ENCODE measurements at regions not wholly inside any gene's neighbourhood (a gene's known extent, or its start where the extent isn't known, plus 50 kb on each side); places are given as distances from the start of the nearest gene placed in this dataset.
"Not testable (repeated sequence)": the region's sequence is repeated elsewhere in the genome, so short reads cannot be mapped to it uniquely, and the experiment has no call there.

DNA sequence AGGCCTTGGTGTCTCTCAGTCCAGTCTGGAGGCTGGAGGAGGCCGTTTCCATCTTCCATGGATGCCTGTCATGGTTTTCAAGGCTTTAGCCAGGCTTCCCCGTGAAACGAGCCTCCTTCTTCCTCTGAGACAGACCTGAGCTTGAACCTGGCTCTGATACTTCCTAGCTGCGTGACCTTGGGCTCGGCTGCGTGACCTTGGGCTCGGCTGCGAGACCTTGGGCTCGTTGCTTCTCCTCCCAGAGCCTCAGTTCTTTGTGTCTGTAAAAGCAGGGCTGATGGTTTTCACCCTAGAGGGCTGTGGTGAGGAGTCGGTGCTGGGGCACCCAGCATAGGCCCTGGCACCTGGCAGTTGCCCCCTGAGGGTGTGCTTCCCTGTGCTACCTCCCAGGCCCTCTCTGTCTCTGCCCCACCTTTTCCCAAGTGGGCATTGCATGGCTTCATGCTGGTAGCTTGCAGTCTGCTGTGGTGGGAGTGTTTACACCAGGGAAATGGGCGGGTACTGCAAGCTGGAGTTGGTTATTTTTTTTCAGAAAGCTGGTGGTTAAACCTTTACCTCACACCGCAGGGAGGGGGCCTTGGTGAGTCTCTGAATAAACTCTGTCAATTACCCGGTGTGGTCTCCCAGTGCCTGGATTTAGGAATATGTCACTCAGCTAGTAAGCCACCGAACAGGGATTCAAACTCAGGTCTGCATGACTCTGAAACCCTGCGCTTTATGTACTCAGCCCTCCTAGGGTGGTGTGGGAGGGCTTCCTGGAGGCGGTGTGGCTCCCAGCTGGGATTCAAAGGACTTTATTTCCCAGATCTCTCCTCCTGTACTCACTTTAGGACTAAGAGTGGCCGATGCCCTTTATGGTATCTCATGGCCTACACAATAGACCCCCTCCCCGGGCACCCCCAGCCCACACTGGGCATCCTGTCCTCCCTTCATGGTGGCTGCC lies 129.0 kb upstream of the CIBAR2 start:
- DNase-seq (ENCODE audit: low read depth), result no peak

DNA sequence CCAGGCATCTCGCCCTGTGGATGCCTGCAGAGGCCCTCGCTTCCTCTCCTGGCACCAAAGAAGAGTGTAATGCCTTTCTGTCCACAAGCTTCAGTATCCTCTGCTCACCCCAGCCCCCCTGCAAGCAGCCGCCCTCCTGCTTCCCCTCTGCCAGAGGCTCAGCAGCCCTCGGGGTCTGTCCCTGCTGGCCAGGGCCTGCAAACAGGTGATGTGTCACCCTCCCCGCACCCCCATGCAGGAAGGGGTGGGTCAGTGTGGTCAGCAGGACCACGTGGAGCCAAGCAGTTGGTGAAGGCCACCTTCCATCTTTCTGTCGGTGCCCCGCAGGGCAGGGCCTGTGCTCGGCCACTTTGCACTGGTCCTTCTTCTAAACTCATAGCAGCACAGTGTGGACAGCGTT lies 129.9 kb upstream of the CIBAR2 start:
- Histone ChIP-seq H3K9me3 (ENCODE audit: control insufficient read depth, low read length) (no peaks in the 10 kb centered on the region), H3K9ac (ENCODE audit: low read length) (no peak overlapping the region), H3K4me3 (ENCODE audit: low read length) (no peak overlapping the region), H3K27me3 (replicated peaks; ENCODE audit: control insufficient read depth, insufficient read depth, low read length) (no peaks in the 10 kb centered on the region), H3K36me3 (ENCODE audit: control insufficient read depth, insufficient read depth, low read length, severe bottlenecking) (no peaks in the 10 kb centered on the region), H3K4me1 (ENCODE audit: control insufficient read depth, insufficient read depth, low read length) (peaks cover 10% of the 10 kb centered on the region)
- no peak for DNase-seq (ENCODE audit: low read depth)

More for the DNA sequence above, 129.0 kb upstream of the CIBAR2 start:
- Histone ChIP-seq H3K9ac (ENCODE audit: low read length) (no peak overlapping the region), H3K27me3 (replicated peaks; ENCODE audit: control insufficient read depth, insufficient read depth, low read length) (no peaks in the 10 kb centered on the region), H3K36me3 (ENCODE audit: control insufficient read depth, insufficient read depth, low read length, severe bottlenecking) (no peaks in the 10 kb centered on the region), H3K4me3 (ENCODE audit: low read length) (no peak overlapping the region), H3K4me1 (ENCODE audit: control insufficient read depth, insufficient read depth, low read length) (peaks cover 19% of the 10 kb centered on the region), H3K9me3 (ENCODE audit: control insufficient read depth, low read length) (no peaks in the 10 kb centered on the region)

DNA sequence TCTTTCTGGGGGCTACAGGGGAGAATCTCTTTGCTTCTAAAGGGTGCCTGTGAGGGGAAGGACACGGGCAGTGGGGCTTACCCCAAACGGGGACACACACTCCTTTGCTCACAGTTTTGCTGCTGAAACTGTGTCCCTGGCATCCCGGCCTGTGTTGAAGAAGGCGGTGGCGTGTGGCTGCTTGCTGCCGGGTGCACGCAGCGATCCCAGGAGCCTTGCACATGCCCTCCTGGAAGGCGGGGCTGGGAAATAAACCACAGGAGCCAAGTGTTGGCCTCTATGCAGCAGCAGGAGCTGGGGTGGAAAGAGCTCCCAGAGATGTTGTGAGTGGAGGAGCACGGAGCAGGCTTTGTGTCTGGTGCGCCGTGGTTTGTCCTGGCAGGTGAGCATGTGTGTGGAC lies 131.0 kb upstream of the CIBAR2 start:
- H3K9ac ChIP-seq (ENCODE audit: low read length), result no peak overlapping the region
- H3K36me3 ChIP-seq (ENCODE audit: control insufficient read depth, insufficient read depth, low read length, severe bottlenecking), result no peaks in the 10 kb centered on the region
- no peak for DNase-seq (ENCODE audit: low read depth)
- H3K9me3 ChIP-seq (ENCODE audit: control insufficient read depth, low read length), result no peaks in the 10 kb centered on the region
- no peaks in the 10 kb centered on the region for H3K27me3 ChIP-seq (replicated peaks; ENCODE audit: control insufficient read depth, insufficient read depth, low read length)
- no peak overlapping the region for H3K4me3 ChIP-seq (ENCODE audit: low read length)
- peaks cover 3% of the 10 kb centered on the region for H3K4me1 ChIP-seq (ENCODE audit: control insufficient read depth, insufficient read depth, low read length)

DNA sequence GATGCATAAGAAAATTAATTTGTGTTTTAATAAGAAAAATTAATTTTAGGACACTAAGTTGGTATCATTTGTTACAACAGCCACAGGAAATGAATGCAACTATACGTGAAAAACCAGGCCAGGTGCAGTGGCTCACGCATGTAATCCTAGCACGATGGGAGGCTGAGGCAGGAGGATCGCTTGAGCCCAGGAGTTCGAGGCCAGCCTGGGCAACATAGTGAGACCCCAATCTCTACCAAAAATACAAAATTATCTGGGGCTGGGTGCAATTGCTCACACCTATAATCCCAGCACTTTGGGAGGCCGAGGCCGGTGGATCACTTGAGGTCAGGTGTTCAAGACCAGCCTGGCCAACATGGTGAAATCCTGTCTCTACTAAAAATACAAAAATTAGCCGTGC lies 132.2 kb upstream of the CIBAR2 start:
- not testable (repeated sequence) for H3K36me3 ChIP-seq (ENCODE audit: control insufficient read depth, insufficient read depth, low read length, severe bottlenecking); H3K9ac ChIP-seq (ENCODE audit: low read length); H3K4me1 ChIP-seq (ENCODE audit: control insufficient read depth, insufficient read depth, low read length); H3K4me3 ChIP-seq (ENCODE audit: low read length); H3K27me3 ChIP-seq (replicated peaks; ENCODE audit: control insufficient read depth, insufficient read depth, low read length); H3K9me3 ChIP-seq (ENCODE audit: control insufficient read depth, low read length); DNase-seq (ENCODE audit: low read depth)

DNA sequence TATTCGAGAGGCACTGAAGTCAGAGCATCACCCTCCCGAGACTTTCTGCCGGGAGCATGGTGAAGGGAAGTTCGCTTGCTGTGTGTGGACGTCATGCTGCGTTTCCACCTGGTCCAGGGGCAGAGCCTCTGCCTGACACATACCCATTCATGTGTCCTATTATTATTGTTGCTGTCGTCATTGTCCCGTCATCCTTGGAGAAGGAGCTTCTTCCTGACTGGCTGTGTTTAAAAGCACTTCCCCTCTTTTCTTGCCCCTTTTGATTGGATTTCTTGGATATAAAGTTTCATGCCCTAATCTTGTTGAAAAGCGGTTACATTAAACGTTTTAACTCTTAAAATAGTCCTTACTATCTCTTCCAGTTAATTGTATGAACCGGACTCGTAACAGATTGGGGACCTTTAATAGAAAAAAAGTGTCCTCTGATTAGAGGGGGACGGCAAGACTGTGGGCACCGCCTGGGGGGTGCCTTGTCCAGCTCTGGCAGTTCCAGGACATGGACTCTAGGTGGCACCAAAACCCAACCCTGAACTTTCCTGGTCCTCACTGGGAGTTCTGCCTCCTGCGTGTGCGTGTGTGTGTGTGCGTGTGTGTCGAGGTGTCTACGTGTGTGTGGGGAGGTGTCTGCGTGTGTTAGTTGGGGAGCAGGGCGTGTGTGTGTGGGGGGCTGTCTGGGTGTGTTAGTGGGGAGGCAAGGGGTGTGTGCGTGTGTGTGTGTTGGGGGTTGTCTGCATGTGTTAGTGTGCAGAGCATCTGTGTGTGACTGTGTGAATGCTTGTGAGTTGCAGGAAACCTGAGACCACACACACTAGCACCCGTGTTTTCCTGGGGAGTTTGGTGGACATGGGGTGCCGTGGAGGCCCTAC lies 133.3 kb upstream of the CIBAR2 start:
- peak; percentile 85 for DNase-seq (ENCODE audit: low read depth)
- Histone ChIP-seq H3K36me3 (ENCODE audit: control insufficient read depth, insufficient read depth, low read length, severe bottlenecking) (no peaks in the 10 kb centered on the region), H3K4me3 (ENCODE audit: low read length) (no peak overlapping the region), H3K4me1 (ENCODE audit: control insufficient read depth, insufficient read depth, low read length) (no peaks in the 10 kb centered on the region), H3K9ac (ENCODE audit: low read length) (peak overlapping the region; percentile 16), H3K27me3 (replicated peaks; ENCODE audit: control insufficient read depth, insufficient read depth, low read length) (no peaks in the 10 kb centered on the region), H3K9me3 (ENCODE audit: control insufficient read depth, low read length) (no peaks in the 10 kb centered on the region)

DNA sequence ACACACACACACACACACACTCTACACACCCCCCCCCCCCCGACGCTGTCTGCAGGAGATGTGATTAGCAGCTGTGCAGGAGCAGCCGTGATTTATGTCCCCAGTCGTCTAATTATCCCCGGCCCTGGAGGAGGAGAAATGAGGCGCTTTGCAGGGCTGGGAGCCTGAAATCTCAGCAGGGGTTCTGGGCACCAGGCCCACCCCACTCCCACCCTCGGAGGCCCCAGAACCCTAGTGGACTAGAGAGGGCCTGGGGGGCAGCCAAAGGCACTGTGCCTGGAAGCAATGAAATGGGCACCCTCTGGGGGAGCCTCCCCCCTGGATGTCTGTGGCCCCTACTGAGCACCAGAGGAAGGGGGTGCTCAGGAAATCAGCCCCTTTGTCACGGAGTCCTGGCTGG lies 134.2 kb upstream of the CIBAR2 start:
- DNase-seq (ENCODE audit: low read depth), result no peak
- Histone ChIP-seq H3K27me3 (replicated peaks; ENCODE audit: control insufficient read depth, insufficient read depth, low read length) (no peaks in the 10 kb centered on the region), H3K9ac (ENCODE audit: low read length) (no peak overlapping the region), H3K36me3 (ENCODE audit: control insufficient read depth, insufficient read depth, low read length, severe bottlenecking) (no peaks in the 10 kb centered on the region), H3K4me1 (ENCODE audit: control insufficient read depth, insufficient read depth, low read length) (no peaks in the 10 kb centered on the region), H3K4me3 (ENCODE audit: low read length) (no peak overlapping the region), H3K9me3 (ENCODE audit: control insufficient read depth, low read length) (no peaks in the 10 kb centered on the region)

DNA sequence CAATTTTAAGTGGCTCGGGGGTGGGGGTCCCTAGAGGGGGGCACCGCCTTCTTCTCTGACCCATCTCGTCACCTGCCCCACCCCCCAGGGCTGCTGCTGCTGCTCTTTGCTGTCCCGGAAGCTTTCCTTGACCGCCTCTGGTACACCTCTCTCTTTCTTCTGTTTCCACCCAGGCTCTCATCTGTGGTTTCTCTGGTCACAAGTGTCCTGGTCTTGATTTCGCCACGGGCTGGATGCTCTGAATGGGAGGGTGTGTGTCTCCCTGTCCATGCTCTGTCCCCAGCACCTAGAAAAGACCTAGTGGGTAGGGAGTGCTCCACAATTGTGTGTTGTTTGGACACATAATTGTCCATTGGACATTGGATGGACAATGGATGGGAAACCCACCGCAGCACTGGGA lies 134.7 kb upstream of the CIBAR2 start:
- no peaks in the 10 kb centered on the region for H3K36me3 ChIP-seq (ENCODE audit: control insufficient read depth, insufficient read depth, low read length, severe bottlenecking)
- H3K27me3 ChIP-seq (replicated peaks; ENCODE audit: control insufficient read depth, insufficient read depth, low read length), result no peaks in the 10 kb centered on the region
- no peak for DNase-seq (ENCODE audit: low read depth)
- H3K4me1 ChIP-seq (ENCODE audit: control insufficient read depth, insufficient read depth, low read length), result no peaks in the 10 kb centered on the region
- no peaks in the 10 kb centered on the region for H3K9me3 ChIP-seq (ENCODE audit: control insufficient read depth, low read length)
- no peak overlapping the region for H3K9ac ChIP-seq (ENCODE audit: low read length)
- H3K4me3 ChIP-seq (ENCODE audit: low read length), result no peak overlapping the region

DNA sequence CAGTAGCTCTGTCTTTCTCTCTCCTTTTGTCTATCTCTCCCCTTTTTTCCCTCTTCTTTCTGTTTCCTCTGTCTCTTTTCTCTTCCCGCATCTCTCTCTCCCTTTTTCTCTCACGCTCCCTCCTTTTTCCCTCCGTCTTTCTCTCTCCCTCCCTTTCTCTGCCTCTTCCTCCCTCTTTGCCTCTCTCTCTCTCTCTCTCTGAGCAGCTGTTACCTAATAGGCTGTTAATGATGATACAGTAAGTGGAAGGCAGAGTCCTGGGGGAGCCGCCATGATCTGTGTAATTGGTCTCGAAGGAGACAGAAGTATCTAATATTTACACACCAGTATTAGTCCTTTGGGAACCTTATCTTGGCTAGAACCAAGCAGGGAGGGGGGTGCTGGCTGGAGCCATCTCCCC lies 136.1 kb upstream of the CIBAR2 start:
- no peak for DNase-seq (ENCODE audit: low read depth)
- no peak overlapping the region for H3K9ac ChIP-seq (ENCODE audit: low read length)

DNA sequence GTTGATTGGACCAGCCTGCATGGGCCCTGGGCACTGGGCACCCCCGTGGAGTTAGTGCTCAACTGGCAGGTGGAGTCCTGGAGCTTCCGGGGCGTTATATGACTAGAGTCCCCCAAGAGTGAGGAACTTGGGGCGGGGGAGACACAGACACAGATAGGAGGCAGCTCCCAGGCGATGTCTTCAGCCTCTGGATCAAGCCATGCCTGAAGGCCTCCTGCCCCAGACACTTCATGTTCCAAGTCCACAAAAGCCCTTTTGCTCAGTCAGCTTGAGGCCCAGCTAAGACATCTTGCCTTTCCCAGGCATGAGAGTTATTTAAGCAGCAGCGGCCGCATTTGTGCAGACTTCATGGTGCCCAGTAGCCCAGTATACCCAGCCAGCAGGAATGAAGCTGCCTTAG lies 136.6 kb upstream of the CIBAR2 start:
- Histone ChIP-seq H3K27me3 (replicated peaks; ENCODE audit: control insufficient read depth, insufficient read depth, low read length) (no peaks in the 10 kb centered on the region), H3K9me3 (ENCODE audit: control insufficient read depth, low read length) (no peaks in the 10 kb centered on the region), H3K36me3 (ENCODE audit: control insufficient read depth, insufficient read depth, low read length, severe bottlenecking) (no peaks in the 10 kb centered on the region), H3K4me3 (ENCODE audit: low read length) (no peak overlapping the region), H3K4me1 (ENCODE audit: control insufficient read depth, insufficient read depth, low read length) (peaks cover 8% of the 10 kb centered on the region), H3K9ac (ENCODE audit: low read length) (no peak overlapping the region)
- DNase-seq (ENCODE audit: low read depth), result no peak

More for the DNA sequence above, 136.1 kb upstream of the CIBAR2 start:
- Histone ChIP-seq H3K4me3 (ENCODE audit: low read length) (no peak overlapping the region), H3K27me3 (replicated peaks; ENCODE audit: control insufficient read depth, insufficient read depth, low read length) (no peaks in the 10 kb centered on the region), H3K36me3 (ENCODE audit: control insufficient read depth, insufficient read depth, low read length, severe bottlenecking) (no peaks in the 10 kb centered on the region), H3K9me3 (ENCODE audit: control insufficient read depth, low read length) (no peaks in the 10 kb centered on the region), H3K4me1 (ENCODE audit: control insufficient read depth, insufficient read depth, low read length) (peaks cover 3% of the 10 kb centered on the region)

DNA sequence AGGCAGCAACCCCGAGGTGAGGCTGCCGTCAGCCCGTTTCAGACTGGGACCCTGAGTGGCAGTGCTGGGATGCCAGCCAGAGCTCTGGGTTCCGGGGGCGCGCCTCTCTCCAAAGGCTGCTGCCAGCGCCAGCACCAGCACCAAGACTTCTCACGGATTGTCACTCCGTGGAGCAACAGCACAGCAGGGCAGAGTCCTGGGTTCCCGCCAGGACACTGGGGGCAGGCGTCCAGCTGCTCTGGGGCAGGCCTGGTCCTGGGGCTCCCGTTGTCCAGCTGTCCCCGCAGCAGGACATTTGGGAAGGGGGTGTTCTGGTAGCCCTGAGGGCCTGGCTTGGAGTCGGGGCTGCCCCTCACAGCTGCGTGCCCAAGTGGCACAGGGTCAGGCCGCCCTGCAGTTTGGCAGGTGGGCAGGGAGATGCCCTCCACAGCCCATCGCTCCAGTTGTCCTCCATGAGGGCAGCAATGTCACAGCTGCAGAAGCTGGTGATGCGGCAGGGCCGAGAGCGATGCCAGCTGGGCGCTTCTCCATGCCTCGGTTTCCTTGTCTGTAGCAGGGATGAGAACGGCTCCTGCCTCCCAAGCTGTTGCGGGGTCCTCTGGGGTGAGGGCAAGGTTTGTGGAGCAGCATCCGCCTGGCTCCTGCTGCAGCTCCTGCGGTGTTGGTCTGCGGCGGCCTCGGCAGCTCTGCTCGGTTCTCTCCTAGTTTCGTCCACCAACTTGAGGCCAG lies 137.3 kb upstream of the CIBAR2 start:
- Histone ChIP-seq H3K9ac (ENCODE audit: low read length) (no peak overlapping the region), H3K27me3 (replicated peaks; ENCODE audit: control insufficient read depth, insufficient read depth, low read length) (no peaks in the 10 kb centered on the region), H3K4me3 (ENCODE audit: low read length) (no peak overlapping the region), H3K4me1 (ENCODE audit: control insufficient read depth, insufficient read depth, low read length) (peaks cover 12% of the 10 kb centered on the region), H3K36me3 (ENCODE audit: control insufficient read depth, insufficient read depth, low read length, severe bottlenecking) (no peaks in the 10 kb centered on the region), H3K9me3 (ENCODE audit: control insufficient read depth, low read length) (no peaks in the 10 kb centered on the region)
- no peak for DNase-seq (ENCODE audit: low read depth)

DNA sequence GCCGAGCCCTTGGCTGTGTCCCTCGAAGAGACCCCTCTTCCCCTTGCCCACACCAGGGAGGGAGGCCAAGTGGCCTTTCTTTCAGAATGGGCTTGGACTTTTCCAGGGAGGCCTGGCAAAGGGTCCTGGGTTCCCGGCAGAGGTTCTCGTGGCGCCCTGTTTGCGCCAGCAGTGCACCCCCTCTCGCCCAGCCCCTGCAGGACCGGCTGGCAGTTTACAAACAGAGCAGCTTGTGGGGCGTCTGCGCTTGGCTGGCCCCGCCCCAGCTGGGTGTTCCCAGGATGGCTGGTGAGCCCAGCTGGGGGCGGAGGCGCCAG lies 137.8 kb upstream of the CIBAR2 start:
- Histone ChIP-seq H3K27me3 (replicated peaks; ENCODE audit: control insufficient read depth, insufficient read depth, low read length) (no peaks in the 10 kb centered on the region), H3K4me3 (ENCODE audit: low read length) (no peak overlapping the region), H3K4me1 (ENCODE audit: control insufficient read depth, insufficient read depth, low read length) (peaks cover 12% of the 10 kb centered on the region), H3K36me3 (ENCODE audit: control insufficient read depth, insufficient read depth, low read length, severe bottlenecking) (no peaks in the 10 kb centered on the region), H3K9ac (ENCODE audit: low read length) (no peak overlapping the region), H3K9me3 (ENCODE audit: control insufficient read depth, low read length) (no peaks in the 10 kb centered on the region)
- DNase-seq (ENCODE audit: low read depth), result no peak

Data from adipocyte (in vitro differentiated cells).